ENCODE measurements at regions not wholly inside any gene's neighbourhood (a gene's known extent, or its start where the extent isn't known, plus 50 kb on each side); places are given as distances from the start of the nearest gene placed in this dataset.

- TF ChIP-seq CTCF (IDR thresholded peaks at IDR 0.05) (no peak), POLR2A (IDR thresholded peaks at IDR 0.05) (no peak), EP300 (IDR thresholded peaks at IDR 0.05) (no peak), POLR2AphosphoS5 (IDR thresholded peaks at IDR 0.05) (no peak)
Measured at GRCh38 chr18:45284851-45285250, 330.4 kb upstream of the SLC14A2 start.
